ENCODE measurements at regions not wholly inside any gene's neighbourhood (a gene's known extent, or its start where the extent isn't known, plus 50 kb on each side); places are given as distances from the start of the nearest gene placed in this dataset.
"Not testable (repeated sequence)": the region's sequence is repeated elsewhere in the genome, so short reads cannot be mapped to it uniquely, and the experiment has no call there.

DNA sequence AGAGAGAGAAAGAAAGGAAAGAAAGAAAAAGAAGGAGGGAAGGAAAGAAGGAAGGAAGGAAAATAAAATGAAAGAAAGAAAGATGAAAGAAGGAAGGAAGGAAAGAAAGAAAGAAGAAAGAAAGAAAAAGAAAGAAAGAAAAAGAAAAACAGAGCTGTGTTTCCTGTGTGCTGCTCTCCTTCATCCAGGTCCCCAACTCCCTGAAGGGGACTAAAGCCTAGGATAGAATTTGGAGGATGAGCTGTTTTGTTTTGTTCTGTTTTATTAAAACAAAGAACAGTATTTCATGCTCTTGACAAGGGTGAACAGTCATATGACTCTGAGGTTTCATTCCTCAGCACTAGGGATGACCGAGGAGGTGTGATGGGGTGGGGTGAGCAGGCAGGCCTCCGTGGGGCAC lies 164.8 kb upstream of the NDN start:
- no peak for DNase-seq

DNA sequence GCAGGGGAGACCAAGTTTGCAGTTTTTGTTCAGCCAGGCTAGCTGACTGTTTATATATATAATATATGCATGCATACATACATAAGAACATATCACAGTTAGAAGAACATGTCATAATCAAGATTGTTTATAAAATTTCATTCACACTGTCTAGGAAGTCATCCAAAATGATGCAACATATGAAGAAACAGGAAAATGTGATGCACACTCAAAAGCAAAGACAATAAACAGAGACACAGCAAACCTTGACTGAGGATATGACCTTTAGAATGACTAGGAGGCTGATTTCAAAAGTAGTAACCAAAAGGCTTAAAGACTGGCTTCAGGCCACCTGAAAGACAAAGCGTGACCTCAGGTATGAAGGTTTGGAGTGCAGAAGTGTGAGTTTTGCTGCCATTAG lies 166.2 kb upstream of the NDN start:
- DNase-seq: no peak

DNA sequence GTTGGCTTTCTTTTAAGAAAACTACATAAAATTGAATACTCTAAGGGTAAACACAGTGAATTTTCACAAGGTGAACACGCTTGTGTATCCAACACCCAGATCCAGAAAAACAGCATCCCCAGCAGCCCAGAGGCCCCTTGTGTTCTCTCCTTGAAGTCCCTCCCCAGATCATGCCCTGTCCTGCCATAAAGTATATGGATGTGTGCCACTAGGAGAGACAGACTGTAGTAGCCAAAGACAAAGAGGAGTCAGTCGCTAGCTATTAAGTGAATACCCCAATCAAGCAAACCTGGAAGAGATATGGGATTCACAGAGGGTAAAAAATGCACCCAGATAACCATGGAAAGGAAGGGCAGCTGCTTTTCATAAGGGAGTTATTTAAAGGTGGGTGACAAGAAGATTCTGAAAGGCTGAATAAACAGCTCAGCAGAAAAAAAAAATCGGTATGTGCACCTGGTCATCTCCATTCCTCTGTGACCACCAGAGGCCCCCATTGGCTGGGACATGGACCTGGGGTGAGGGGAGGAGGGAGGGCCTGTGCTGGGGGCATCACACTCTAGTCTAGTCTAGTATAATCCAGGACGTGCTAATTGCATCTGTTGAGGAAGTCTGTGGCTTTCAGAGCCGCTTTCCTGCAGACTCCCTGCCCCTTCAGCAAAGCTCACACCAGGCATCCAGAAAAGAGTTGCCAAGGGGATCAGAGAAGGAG lies 167.3 kb upstream of the NDN start:
- DNase-seq: no peak

DNA sequence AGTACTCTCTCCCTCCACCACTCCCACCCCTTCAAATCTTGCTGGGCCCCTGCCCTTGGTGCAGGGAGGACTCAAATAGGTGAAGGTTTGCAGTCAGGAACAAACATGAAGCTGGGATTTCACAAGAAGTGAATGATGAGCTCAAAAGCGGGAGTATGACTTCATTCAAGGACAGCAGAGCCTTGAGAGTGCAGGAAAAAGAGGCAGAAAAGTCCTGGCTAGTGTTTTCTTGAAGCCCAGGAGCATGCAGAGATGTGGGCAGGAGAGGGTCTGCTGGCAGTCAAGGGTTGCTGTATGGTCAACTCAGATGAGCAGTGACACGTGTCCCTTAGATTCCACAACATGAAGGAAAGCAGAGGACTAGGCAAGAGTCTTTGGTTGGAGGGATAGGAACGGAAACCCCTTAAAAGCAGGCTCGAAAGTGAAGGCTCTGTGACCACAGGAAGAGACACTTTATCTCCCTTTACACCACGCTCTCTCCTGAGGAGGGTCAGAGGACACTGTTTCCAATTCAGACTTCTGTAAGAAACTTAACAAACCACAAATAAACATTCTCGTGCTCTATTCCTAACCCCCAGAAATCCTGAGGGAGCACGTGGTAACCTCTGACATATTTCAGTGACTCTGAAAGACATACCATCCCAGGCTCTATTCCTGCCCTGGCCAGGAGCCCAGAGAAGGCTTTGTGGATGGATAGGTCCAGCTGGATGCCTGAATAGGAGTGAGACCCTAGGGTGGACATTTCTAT lies 168.0 kb upstream of the NDN start:
- DNase-seq: no peak

DNA sequence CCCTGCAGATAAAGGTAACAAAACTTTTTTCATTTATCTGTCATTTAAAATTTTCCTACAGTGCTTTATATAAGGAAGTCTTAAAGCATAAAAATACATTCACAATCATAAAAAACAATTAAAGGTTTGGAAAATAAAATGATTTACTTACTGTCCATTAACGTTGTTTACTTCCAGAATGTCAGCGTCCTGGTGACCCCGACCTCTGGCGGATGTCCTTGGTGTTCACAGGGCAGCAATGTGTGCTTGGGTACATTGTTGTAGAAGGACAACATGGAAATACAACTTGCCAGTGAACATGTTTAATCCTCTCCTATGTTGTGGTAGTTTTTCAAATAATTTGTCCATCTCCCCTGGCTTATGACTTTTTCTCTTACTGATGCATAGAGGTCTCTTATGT lies 168.8 kb upstream of the NDN start:
- no peak for DNase-seq

DNA sequence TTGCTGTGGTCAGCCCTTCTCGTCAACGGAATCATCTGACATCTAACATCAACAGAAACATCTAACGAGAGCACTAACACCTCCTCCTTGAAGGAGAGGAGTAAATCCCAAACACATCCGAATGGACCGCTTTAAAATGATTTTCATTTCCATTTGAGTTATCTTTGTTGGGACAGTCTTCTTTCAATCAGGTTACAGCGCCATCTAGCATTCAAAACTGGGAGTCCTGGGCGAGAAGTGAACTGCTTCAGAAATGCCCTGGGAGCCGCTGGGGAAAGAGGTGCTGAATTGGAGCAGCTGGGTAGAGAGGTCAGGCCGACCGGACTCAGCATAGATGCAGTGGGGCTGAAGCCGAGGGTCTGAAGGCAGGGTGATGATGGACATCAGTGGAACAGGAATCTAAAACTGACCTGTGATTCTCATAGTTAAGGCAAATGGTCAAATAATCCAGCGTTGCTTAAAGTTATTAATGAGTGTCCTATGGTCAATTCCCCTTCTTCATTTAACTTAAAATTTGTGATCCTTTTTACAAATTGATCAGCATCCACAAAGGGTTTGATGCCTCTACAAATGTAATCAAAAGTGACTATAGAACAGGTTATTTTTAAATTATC lies 170.0 kb upstream of the NDN start:
- peak; percentile 3 for DNase-seq

DNA sequence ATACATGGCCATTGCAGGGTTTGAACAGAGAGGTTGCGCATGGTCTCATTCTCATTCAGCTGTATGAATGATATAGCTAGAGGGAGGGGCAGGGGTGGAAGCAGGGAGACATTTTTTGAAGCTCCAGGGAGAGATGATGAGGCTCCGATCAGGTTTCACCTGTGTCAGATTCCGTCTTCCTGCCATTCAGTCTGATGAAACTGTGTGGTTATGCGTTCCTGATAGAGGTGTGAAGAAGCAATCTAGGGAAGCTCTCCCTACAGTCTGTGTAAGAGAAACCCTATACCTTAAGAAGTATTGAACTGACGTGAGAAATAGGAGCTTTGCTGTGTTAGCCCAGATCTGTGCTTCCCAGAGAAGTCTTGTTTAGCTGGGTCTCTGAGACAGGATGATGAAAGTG lies 171.9 kb upstream of the NDN start:
- no peak for DNase-seq

DNA sequence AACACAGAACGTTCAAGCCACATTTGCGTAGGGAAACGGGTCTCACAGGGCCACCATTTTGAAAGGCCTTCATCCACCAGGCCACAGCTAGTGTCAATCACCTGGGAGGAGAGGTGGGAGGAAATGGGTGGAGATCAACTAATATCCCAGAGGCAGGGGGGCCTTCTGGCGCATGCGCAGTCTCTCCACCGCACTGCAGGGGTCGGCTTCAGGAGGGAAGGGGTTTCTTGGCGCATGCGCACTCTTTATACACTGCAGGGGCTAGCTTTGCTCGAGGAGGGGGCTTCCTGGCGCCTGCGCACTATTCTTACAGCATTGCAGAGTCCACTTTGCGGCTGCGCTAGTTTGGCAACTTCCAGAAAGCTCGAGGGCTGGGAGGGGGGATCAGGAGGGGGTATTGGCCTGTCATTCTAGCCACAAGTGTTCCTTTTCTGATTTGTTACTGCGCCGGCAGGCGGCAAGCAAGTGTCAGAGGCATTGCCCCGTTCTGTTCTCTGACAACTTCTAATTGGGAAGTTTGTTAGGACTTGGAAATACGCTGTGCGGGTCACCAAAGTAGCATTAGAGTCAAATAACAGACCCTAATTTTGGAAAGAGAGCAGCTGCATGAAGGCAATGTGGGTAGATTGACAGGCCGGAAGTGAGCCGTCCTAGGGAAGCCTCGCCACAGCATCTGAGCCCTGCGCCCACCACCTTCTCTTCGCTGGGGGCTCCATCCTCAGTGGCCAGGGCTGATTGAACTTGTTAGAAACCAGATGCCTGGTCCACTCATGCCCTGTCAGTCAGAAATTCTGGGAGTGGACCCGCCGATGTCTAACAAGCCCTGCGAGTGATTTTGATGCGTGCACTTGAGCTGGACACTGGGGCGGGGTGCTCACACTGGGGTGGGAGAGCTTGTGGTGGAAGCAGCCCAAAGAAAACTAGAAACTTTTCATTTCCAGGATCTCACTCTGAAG lies 173.5 kb upstream of the NDN start:
- no peak for DNase-seq

DNA sequence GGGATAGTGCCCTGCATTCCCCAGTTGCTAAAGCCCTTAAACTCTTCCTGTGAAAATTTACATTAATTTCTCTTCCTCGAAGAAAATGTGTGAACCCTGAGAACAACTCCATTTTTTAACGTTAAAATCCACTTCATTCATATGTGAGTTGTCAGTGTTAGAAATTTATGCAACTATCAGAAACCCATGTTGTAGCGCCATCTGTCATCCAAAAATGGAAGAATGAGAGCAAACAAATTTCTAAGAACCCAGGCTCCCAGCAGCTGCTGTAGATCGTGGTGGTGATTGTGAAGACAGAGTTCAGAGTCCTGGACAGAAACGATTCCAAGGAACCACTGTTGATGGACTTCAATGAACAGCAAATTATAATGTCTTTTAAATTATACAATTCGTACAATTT lies 179.7 kb upstream of the NDN start:
- no peak for DNase-seq

DNA sequence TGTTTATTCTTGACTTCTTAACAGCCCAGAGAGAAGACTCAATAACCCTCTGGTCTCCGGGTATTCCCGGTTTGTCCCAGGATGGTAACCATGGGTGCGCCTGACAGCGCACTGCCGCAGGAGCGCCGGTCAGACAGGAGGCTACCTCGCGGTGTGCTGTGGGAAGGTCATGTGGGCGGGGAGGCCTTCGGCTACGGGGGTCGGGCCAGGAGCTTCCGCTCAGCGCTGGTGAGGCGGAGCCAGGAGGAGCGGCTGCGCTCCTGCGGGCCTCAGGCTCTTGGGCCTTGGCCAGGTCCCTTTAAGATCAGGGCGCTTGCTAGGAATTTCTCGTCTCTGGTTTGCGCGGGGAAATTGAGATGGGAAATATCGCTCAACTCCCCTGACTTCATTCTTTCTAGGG lies 182.3 kb upstream of the NDN start:
- no peak for DNase-seq

DNA sequence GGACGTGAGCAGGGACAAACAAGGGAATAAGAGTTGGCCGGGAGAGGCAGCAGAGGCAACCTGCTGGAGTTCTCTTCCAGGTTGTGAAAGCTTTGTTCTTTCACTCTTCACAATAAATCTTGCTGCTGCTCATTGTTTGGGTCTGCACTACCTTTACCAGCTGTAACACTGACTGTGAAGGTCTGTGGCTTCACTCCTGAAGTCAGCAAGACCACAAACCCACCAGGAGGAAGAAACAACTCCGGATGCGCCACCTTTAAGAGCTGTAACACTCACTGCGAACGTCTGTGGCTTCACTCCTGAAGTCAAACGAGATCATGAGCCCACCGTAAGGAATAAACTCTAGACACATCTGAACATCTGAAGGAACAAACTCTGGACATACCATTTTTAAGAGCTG lies 186.5 kb upstream of the NDN start:
- DNase-seq: not testable (repeated sequence)

DNA sequence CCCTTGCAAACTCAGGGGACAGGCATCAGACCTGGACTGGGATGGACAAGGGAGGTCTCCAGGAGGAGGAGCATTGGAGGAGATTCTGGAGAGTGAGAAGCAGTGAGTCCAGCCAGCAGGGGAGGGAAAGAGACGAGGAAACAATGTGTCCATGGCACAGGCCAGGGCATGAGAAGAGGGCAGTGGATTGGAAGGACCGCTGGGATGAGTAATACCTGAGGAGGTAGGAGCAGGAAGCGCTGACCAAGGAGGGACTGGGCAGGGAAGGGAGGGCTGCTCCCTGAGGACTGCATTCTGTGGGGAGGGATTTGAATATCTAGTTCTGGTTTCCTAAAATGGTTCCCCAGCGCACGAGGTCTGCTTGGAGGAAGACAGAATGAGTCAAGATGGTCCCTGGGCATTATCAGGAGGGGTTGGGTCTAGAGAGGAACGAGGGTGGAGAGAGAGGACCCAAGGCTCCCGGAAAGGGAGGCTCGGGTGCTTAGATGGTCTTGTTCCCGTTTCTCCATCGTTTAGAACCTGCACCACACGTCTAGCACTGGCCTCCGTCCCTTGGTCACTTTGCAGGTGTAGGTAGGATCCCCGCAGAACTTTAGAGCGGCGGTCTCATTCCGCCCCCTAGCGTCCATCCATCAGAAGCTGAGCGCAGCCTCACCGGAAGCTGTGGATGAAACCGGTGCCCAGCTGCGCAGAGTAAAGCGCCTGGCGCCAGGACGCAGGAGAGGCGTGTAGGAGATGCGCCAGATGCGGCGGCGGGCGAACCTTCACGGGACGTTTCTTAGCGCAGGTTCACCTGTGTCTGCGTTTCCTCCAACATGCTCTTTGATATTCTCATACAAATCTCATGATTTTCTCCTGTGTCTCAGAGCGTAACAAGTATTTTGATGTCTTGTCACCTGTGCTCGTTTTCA lies 190.7 kb upstream of the NDN start:
- DNase-seq: peak; percentile 41

DNA sequence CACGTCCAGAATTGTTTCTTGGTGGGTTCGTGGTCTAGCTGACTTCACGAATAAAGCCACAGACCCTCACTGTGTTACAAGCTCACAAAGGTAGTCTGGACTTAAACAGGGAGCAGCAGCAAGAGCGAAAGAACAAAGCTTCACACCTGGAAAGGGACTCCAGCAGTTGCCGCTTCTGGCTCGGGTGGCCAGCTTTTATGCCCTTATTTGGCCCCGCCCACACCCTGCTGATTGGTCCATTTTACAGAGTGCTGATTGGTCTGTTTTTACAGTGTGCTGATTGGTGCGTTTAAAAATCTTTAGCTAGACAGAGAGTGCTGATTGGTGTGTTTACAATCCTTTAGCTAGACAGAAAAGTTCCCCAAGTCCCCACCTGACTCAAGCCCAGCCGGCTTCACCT lies 194.2 kb upstream of the NDN start:
- no peak for DNase-seq

DNA sequence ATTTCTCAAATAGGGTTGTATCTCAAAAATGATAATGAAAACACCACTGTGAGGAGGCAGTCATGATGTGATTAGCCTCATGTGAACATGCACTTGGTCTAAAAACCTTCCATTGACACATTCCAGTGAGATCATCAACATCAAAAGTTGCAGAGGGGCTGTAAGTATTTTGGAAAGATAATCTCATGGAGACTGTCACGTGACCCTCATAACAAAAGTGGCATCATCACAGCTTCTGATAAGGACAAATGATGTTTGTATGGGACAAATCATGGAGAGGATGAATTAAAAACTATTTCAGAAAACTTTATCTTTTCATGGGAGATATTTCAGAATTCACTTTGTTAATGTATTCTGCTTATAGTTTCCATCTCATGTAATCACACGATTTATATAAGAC lies 203.1 kb upstream of the NDN start:
- DNase-seq: no peak

DNA sequence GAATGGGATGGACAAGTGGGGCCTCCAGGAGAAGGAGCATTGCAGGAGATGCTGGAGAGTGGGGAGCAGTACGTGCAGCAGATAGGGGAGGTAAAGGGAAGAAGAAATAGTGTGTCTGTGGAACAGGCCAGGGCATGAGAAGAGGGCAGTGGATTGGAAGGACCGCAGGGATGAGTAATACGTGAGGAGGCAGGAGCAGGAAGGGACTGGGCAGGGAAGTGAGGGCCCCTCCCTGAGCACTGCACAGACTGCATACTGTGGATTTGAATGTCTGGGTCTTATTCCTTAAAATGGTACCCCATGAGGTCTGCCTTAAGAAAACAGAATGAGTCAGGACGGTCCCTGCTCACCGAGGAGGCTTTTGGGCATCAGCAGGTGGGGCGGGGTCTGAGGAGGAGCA lies 210.0 kb upstream of the NDN start:
- DNase-seq: no peak

DNA sequence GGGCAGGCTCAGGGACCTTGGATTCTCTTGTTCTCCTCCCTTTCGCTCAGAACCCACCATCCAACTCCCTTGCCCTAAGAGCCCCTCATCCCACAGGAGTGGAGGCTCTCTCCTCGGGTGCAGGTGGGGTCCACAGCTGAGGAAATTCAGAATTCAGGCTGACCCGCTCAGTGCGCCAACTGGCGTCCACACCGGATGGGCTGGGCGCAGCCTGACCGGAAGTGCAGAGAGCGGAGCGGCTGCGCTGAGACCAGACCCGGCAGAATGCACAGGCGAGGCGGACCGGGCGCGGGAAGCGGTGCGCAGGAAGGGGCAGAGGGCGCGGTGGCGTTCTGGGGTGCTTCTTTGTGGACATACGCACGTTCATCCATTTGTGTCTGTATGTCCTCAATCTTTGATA lies 210.4 kb upstream of the NDN start:
- DNase-seq: no peak

DNA sequence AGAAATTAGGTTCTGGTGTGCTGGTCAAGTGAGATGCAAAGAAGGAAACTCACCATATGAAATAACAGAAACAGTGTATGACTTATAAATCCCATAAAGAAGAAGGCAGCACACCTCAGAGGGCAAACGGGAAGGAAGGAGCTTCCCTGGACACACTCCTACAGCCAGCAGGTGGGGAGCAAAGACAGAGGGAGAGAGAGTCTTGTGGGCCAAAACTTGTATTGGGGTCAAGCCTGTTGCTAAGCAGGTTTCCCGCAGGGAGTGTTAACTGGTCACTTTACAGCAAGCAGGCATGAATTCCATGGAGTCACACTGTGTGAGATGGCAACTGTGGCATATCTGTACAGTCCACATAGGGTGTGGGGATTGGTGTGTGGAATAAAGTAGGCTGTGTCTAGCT lies 222.9 kb upstream of the NDN start:
- DNase-seq: no peak

DNA sequence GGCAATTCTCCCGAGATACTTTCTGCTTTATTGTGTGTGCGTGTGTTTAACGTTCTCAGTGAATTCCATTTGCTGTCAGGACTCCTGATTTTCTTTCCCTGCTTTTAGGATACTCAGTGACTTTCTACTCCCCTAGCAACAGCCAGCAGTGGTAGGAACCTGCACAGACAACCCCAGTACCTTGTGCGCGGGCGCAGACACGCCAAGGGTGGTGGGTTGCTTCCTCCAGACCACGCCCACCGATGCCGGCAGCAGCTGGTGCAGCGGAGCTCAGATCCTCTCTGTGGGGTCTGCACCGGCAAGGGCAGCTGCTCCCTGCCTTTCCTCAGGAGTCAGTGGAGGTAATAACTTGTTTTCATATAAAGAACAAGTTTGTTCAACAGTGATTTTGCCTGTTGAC lies 225.1 kb upstream of the NDN start:
- DNase-seq: no peak

DNA sequence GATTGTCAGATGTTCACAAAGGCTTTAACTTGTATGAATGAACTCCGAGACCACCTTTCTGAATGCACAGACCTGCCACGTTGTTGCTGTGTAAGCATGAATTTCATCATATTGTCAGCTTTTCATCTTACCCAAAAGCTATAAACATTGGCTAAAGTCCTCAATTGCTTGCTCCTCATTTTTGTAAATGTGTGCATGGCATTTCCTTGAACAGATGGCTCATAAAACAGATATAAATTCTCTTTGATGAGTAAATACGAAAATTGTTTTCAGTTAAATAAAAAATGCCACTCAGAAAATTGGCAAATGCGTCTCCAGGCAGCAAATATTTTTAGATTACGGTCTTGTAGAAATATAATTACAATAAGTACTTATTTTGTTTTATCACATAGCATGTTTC lies 226.0 kb upstream of the NDN start:
- DNase-seq: no peak

DNA sequence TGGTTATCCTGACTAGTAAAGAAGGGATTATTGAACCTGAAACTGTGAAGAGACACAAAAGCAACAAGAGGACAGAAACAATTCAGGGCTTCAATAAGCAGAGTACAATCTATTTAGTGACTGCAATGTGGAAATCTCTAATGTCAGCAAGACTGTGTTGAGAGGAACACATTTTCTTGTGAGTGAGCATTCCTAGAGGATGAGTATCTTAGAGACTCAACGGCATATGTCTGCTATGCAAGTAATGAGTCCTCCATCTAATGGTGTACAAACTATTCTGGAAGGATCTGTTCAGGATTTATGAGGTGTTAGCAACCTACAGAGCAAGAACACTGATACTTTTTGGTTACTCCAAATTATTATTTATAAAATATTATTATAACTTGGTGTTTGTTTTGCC lies 226.5 kb upstream of the NDN start:
- DNase-seq: no peak

DNA sequence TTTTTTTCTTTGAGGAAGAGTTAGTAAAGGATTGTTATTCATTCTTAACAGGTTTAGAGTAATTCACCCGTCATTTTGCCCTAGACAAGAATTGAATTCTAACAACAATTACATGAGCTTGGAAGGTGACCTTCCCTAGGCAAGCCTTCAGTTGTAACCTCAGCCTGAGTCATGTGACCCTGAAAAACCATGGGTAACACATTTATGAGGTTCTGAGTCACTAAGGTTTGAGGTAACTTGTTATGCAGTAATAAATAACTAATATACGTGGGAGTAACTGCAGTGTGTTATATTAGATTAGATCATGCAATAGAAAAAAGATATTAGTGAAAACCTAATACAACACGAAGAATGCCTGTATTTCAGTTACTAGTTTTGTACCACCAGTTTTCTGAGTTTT lies 237.6 kb upstream of the NDN start:
- no peak for DNase-seq

DNA sequence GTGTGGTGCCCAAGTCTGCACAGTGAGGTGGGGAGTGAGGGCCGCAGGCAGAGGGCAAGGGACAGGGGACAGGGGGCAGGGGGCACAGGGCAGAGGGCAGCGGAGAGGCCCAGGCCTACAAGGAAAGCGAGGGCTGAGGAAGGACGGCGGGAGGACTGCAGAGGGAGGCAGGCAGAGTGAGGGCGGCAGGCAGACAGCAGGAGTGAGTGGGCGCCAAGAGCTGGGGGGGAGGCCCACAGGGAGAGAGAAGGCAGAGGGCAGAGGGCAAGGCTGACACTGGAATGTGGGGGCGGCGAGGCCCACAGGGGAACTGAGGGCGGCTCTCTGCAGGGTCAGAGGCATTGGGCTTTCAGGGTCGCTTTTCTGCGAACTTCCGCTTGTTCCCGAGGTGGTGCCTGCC lies 267.8 kb upstream of the NDN start:
- DNase-seq: no peak

Data from NCI-H1092 (cell line).